Dermis blood vessel endothelial cell (primary cell): ENCODE measurements at regions not wholly inside any gene's neighbourhood (a gene's known extent, or its start where the extent isn't known, plus 50 kb on each side); places are given as distances from the start of the nearest gene placed in this dataset.

ENCODE experiments used
- DNase-seq: peaks from one replicate; pipeline ENCODE4 v3.0.0; 2010

GRCh38 chr2:144715992-144716391 is 196.1 kb upstream of the ZEB2 start:
- no peak for DNase-seq

DNA sequence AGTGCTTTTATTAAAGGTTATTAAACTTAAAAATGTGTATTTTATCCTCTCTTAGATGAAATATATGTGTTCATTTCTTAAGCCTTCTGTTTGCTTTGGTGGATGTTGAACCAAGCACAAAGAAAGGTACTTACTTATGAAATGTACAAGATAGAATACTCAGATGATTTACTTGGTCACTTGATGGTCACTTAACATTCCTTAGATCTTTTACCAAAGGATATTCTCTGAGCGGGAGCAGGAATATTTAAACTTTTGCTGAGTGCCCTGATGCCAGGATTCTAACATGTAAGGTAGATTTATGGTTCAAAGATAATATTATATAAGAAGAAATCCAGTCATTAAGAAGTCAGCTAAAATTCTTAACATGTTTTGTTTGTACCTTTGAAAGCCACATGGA is 193.5 kb upstream of the ZEB2 start:
- no peak for DNase-seq

GRCh38 chr2:144712550-144712940 is 192.6 kb upstream of the ZEB2 start:
- DNase-seq = no peak

DNA sequence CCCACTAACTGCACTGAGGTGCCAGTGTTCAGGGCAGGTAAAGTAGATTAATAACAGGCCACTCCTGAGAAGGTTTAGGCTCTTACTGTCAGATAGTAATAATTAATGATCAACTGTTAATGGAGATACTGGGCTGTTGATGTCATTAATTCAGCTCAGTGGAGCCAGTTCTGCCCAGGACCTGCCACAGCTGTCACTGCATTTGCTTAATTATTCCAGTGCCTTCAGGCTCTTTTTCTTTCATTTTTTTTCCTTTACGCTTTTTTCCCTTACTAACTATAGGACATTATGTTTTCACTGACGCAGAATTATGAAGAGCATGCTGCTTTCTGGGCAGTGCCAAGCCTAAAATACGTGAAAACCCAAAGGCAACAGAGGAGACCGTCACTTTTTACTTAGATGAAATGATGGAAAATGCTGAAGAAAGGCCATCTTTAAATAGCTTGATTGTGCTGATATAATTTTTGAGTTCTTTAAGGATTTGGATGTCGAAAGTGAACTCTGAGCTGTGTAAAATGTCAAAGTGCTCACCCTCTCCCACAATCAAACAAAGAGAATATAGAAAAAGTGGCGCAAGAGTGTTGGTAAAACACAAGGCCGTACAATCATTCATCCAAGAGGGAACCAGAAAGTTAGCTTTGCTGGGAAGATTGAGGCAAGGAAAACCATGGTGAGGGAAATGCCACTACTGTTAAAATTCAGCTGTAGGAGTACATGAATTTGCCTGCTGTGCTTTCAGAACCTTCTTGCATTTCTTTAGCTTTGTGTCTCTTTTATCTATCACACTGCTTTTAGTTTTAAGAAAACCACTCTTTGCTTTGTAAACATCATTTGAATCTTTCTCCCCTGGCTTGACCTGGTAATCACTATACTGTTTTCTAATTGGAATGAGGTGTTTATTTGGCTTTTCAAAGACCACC is 192.0 kb upstream of the ZEB2 start:
- DNase-seq = no peak

GRCh38 chr2:144711084-144711483 is 191.2 kb upstream of the ZEB2 start:
- no peak for DNase-seq

- no peak for DNase-seq
These were observed 188.7 kb upstream of the ZEB2 start for GRCh38 chr2:144708626-144709025.

- no peak for DNase-seq
These were observed 187.9 kb upstream of the ZEB2 start for GRCh38 chr2:144707736-144708326.

DNA sequence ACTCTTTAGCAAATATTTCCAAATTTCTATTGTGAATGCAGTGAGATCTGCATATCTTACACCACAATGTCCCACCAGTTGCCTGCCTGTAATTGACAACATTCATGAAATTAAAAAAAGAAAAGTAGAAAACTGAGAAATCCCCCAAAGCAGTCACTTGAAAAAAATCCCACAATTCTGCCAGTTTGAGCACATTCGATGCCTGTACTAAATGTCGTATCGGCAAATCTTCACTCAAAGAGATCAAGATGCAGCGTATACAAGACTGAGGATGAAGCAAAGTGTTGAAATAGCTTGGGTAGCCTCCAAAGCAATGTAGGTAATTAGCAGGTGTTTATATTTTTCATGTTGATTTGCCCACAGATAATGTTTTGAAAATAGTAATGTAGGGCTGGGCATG is 186.7 kb upstream of the ZEB2 start:
- no peak for DNase-seq

DNA sequence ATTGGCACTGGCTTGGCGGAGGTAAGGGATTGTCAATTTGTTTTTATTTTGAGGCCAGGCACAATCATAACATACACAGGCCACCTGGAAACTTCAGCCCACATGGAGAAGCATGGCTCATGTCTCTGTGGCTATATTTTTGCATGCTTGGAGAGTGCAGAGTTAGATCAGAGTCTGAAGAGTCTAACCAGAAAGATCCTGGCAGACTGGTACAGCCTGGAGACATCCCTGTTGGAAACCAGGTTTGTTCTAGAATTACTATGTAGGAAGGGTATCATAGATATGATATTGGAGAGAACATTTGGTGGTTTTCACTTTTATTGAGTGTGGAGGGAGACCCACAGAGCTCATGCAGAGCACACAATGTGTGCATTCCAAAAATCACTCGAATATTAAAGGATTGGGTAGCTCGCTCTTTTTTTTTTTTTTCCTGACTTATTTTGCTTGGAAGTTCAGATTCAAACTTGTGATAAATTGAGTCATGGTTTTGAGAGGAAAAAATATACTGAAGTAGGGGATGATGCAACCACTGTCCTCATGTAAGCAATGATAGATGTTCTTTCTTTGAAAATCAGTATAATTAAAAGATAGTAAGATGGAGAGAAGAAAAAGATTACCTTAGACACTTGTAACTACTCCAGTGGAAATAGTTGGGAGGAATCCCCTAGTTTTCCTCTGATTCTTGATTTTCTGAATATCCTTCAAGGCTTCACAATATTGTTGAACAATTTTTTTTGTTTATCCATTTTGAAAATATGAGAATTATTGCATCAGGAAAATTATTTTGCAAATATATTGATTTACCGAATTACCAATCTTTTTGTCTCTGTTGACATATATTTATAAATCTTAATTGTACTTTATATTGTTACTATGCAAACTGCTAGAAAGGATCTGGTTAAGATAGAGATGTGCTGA is 185.7 kb upstream of the ZEB2 start:
- no peak for DNase-seq

DNA sequence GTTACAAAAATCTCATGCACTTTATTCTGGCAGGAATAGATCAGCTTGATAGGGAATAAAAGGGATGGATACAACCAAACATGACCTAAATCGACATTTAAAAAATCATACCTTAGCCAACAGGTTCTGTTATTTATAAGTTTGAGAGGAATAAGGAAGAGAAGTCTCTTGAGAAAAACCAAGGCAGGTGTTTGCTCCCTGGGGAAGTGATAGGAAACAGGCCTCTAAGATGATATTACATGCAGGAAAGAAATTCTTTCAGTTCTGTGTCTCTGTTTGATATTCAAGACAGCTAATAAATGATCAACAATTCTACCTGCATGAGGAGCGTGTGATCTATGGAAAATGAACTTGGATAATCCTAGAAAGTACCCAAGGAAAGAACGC is 184.8 kb upstream of the ZEB2 start:
- no peak for DNase-seq

- DNase-seq = peak; percentile 48
These were observed 184.2 kb upstream of the ZEB2 start for GRCh38 chr2:144703852-144704708.

- DNase-seq = no peak
These were observed 182.1 kb upstream of the ZEB2 start for GRCh38 chr2:144702051-144702450.

GRCh38 chr2:144701259-144701658 is 181.3 kb upstream of the ZEB2 start:
- no peak for DNase-seq

GRCh38 chr2:144698156-144698555 is 178.2 kb upstream of the ZEB2 start:
- no peak for DNase-seq

- DNase-seq = no peak
These were observed 175.7 kb upstream of the ZEB2 start for GRCh38 chr2:144695657-144696056.

DNA sequence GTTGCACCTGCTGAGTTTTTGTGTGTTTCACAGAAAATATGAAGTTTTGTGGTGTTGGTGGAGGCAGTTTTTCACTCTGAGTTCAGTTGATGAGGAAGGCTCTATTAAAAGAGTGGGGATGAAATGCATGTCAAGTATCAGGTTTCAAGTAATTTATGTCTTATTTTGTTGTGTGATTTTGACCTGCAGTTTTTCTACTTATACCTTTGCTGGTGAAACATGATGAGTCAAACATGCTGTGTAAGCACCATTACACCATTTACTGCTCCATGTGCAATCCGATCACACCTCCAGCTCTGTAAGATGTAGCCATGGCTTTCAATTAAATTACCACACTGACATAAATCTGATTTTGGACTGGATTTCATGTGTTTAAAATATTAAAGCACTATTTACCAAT is 174.5 kb upstream of the ZEB2 start:
- DNase-seq = no peak

- DNase-seq = no peak
These were observed 173.3 kb upstream of the ZEB2 start for GRCh38 chr2:144693179-144693578.

DNA sequence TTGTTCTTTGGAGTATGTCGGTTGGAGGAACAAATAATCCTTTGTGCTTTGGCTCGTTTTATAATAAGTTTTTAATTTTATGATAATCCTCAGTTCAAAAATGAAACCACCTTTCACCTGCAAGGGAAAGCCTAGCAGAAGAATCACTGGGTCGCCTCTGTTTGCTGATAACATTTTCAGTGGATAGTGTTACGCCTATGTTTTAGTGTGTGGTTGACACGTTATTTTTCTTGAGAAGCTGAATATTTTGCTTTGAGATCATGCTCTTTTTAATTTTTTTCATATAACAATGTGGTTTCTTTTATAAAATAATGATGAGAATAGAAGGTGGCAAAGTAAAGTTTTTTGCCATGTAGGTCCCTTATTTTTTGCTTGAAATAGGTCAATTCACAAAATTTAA is 172.7 kb upstream of the ZEB2 start:
- no peak for DNase-seq

- no peak for DNase-seq
These were observed 170.9 kb upstream of the ZEB2 start for GRCh38 chr2:144690771-144691170.

DNA sequence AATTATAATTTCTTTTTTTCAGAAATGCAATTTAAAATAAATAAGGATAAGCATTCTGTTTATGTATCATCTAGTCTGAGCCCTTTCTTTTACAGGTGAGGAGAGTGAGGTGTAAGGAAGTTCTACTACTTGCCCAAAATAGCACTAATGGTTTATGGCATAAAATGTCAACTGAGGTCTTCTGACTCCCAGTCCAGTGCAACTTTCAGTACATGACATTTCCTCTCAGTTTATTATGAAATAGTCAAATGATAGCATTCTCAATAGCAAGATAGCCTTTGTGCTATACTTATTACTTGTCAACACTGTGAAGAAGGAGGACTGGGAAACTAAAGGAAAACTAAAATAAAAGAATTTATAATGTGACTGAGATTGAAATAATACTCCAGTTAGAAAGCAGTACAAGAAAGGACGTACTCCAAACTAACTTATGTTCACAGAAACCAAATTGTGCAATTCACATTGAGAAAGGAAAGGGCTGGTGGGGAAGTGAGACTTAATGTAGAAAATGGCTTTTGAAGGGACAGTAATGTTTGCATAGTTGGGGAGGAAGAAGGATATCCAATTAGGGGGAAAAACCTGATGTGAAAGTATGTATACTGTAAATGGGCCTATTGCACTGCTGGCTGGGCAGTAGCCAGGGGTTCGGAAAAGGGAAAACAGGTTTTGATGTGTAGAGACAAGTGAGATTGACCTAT is 166.7 kb upstream of the ZEB2 start:
- no peak for DNase-seq

DNA sequence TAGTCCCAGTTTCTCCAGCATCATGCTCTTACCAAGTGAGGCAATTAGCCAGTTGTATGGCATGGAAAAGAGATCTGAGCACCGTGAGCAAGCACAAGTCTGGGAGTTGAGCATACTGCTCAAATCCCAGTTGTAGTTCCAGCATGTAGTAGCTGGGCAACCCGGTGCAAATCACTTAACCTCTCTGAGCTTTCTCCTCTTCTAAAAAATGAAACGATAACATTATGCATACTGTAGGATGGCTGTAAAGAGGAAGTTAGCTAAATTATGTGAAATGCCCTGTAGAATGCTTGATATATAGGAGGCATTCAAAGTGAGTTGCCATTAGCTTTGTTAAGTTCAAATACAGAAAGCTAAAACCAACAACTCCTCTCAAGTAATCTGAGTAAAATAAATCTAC is 164.0 kb upstream of the ZEB2 start:
- no peak for DNase-seq
